Neural cell (in vitro differentiated cells): ENCODE measurements at regions not wholly inside any gene's neighbourhood (a gene's known extent, or its start where the extent isn't known, plus 50 kb on each side); places are given as distances from the start of the nearest gene placed in this dataset.

Source experiments
- H2AFZ ChIP-seq: fragments of 200-600, 300-800 bp; sonication (generic), shearing (Covaris generic); 2 replicates; pipeline ENCODE4 v1.6.0; 2014; ENCODE audit warnings: low read depth, mild to moderate bottlenecking, antibody characterized with exemption, low read length, moderate library complexity
- H3F3A ChIP-seq: fragments of 200-600 bp; shearing (Covaris generic); 2 replicates; pipeline ENCODE4 v1.6.1; 2016; ENCODE audit warnings: mild to moderate bottlenecking, moderate library complexity, mixed read lengths, antibody characterized with exemption, low read length; ENCODE audit not compliant: insufficient read depth, poor library complexity, severe bottlenecking
- H3K27ac ChIP-seq: fragments of 200-600, 300-800 bp; sonication (generic), shearing (Covaris generic); 2 replicates; pipeline ENCODE4 v1.5.1; 2014; ENCODE audit warnings: mild to moderate bottlenecking, low read length, moderate library complexity
- H3K27me3 ChIP-seq: fragments of 300-800, 200-600 bp; sonication (generic), shearing (Covaris generic); 2 replicates; pipeline ENCODE4 v1.6.0; 2014; ENCODE audit warnings: mild to moderate bottlenecking, low read depth, low read length, moderate library complexity; ENCODE audit not compliant: insufficient read depth
- H3K36me3 ChIP-seq: fragments of 300-800, 200-600 bp; sonication (generic), shearing (Covaris generic); 2 replicates; pipeline ENCODE4 v1.5.1; 2014; ENCODE audit warnings: mild to moderate bottlenecking, antibody characterized with exemption, low read length, moderate library complexity; ENCODE audit not compliant: insufficient read depth
- H3K4me2 ChIP-seq: fragments of 300-800, 200-600 bp; sonication (generic), shearing (Covaris generic); 2 replicates; pipeline ENCODE4 v1.6.0; 2014; ENCODE audit warnings: mild to moderate bottlenecking, low read length
- H3K4me3 ChIP-seq: fragments of 300-800, 200-600 bp; sonication (generic), shearing (Covaris generic); 2 replicates; pipeline ENCODE4 v1.5.1; 2014; ENCODE audit warnings: mild to moderate bottlenecking, low read length, moderate library complexity
- H3K79me2 ChIP-seq: fragments of 200-600 bp; shearing (Covaris generic); replicated peaks from 2 replicates; pipeline ENCODE4 v1.6.0; 2014; ENCODE audit warnings: mild to moderate bottlenecking, low read length, moderate library complexity; ENCODE audit not compliant: insufficient read depth
- H3K9ac ChIP-seq: fragments of 300-800, 200-600 bp; sonication (generic), shearing (Covaris generic); 2 replicates; pipeline ENCODE4 v1.6.1; 2016; ENCODE audit warnings: mild to moderate bottlenecking, low read length, mixed read lengths
- H3K9me2 ChIP-seq: fragments of 200-600 bp; shearing (Covaris generic); 2 replicates; pipeline ENCODE4 v1.6.1; 2016; ENCODE audit warnings: mild to moderate bottlenecking, low read length, mixed read lengths; ENCODE audit not compliant: insufficient read depth
- H3K9me3 ChIP-seq: fragments of 200-600, 300-800 bp; sonication (generic), shearing (Covaris generic); 2 replicates; pipeline ENCODE4 v1.6.1; 2016; ENCODE audit warnings: mild to moderate bottlenecking, mixed run types, low read length, moderate library complexity, mixed read lengths
- H4K20me1 ChIP-seq: fragments of 200-600 bp; shearing (Covaris generic); 2 replicates; pipeline ENCODE4 v1.6.1; 2016; ENCODE audit warnings: mild to moderate bottlenecking, mixed run types; ENCODE audit not compliant: insufficient read depth
- CTCF ChIP-seq: fragments of 450-650 bp; IDR thresholded peaks from 2 replicates; pipeline ENCODE4 v1.5.1; 2014; ENCODE audit warnings: antibody characterized with exemption, mild to moderate bottlenecking, moderate library complexity; ENCODE audit not compliant: poor library complexity, severe bottlenecking
- EP300 ChIP-seq: fragments of 450-650 bp; conservative IDR thresholded peaks from 2 replicates; pipeline ENCODE4 v1.6.1; 2014; ENCODE audit warnings: antibody characterized with exemption, mild to moderate bottlenecking, moderate library complexity; ENCODE audit not compliant: poor library complexity, severe bottlenecking
- EZH2 ChIP-seq: fragments of 200-600, 300-800 bp; shearing (Covaris generic), sonication (generic); IDR thresholded peaks from 2 replicates; pipeline ENCODE4 v1.6.1; 2014; ENCODE audit warnings: antibody characterized with exemption, low read length, borderline replicate concordance, mild to moderate bottlenecking; ENCODE audit not compliant: insufficient read depth, poor library complexity, severe bottlenecking
- MXI1 ChIP-seq: fragments of 450-650 bp; conservative IDR thresholded peaks from 2 replicates; pipeline ENCODE4 v1.6.1; 2014; ENCODE audit warnings: antibody characterized with exemption, mild to moderate bottlenecking; ENCODE audit not compliant: poor library complexity, severe bottlenecking
- POLR2AphosphoS5 ChIP-seq: IDR thresholded peaks from 2 replicates; pipeline ENCODE4 v1.6.1; 2012
- RAD21 ChIP-seq: fragments of 450-650 bp; conservative IDR thresholded peaks from 2 replicates; pipeline ENCODE4 v1.6.1; 2014; ENCODE audit warnings: antibody characterized with exemption, mild to moderate bottlenecking, moderate library complexity
- REST ChIP-seq: IDR thresholded peaks from 2 replicates; pipeline ENCODE4 v1.6.1; 2012; ENCODE audit warnings: borderline replicate concordance
- SMC3 ChIP-seq: fragments of 450-650 bp; conservative IDR thresholded peaks from 2 replicates; pipeline ENCODE4 v1.6.1; 2014; ENCODE audit warnings: antibody characterized with exemption, mild to moderate bottlenecking, moderate library complexity; ENCODE audit not compliant: poor library complexity
- TAF1 ChIP-seq: IDR thresholded peaks from 2 replicates; pipeline ENCODE4 v1.6.1; 2012; ENCODE audit warnings: low read depth

- Histone ChIP-seq H3K9ac (no peak overlapping the region), H2AFZ (no peak overlapping the region), H3K79me2 (no peaks in the 10 kb centered on the region), H3K36me3 (no peaks in the 10 kb centered on the region), H3K9me3 (no peaks in the 10 kb centered on the region), H3K9me2 (no peaks in the 10 kb centered on the region), H3K4me2 (no peak overlapping the region), H3F3A (no peaks in the 10 kb centered on the region), H3K27me3 (no peaks in the 10 kb centered on the region), H3K4me3 (no peak overlapping the region), H4K20me1 (no peaks in the 10 kb centered on the region), H3K27ac (no peak overlapping the region)
- TF ChIP-seq REST (no peak), POLR2AphosphoS5 (no peak), RAD21 (no peak), TAF1 (no peak), CTCF (no peak), SMC3 (no peak), EP300 (no peak), EZH2 (no peak), MXI1 (no peak)
Measured at GRCh38 chr3:28791713-28792255, 443.2 kb upstream of the AZI2 start.

GRCh38 chr3:28792604-28793003 lies 444.0 kb upstream of the AZI2 start:
- H4K20me1 ChIP-seq: no peaks in the 10 kb centered on the region
- H3K27ac ChIP-seq: no peak overlapping the region
- TF ChIP-seq POLR2AphosphoS5: no peak
- no peak for TF ChIP-seq CTCF
- no peak for TF ChIP-seq TAF1

More at GRCh38 chr3:28792604-28793003, 444.0 kb upstream of the AZI2 start:
- no peaks in the 10 kb centered on the region for H3K27me3 ChIP-seq
- no peaks in the 10 kb centered on the region for H3K9me2 ChIP-seq
- no peaks in the 10 kb centered on the region for H3K9me3 ChIP-seq
- H3K36me3 ChIP-seq: no peaks in the 10 kb centered on the region
- H3F3A ChIP-seq: no peaks in the 10 kb centered on the region
- H3K4me3 ChIP-seq: no peak overlapping the region
- H3K9ac ChIP-seq: no peak overlapping the region
- H2AFZ ChIP-seq: no peak overlapping the region
- H3K4me2 ChIP-seq: no peak overlapping the region
- no peaks in the 10 kb centered on the region for H3K79me2 ChIP-seq
